SU-DHL-6 (cell line): ENCODE measurements at regions not wholly inside any gene's neighbourhood (a gene's known extent, or its start where the extent isn't known, plus 50 kb on each side); places are given as distances from the start of the nearest gene placed in this dataset.
"Not testable (repeated sequence)": the region's sequence is repeated elsewhere in the genome, so short reads cannot be mapped to it uniquely, and the experiment has no call there.

Experiments used
- H2AFZ ChIP-seq: fragments of 200-600 bp; sonication (generic); 2 replicates; pipeline ENCODE4 v1.6.1; 2014; ENCODE audit warnings: low read depth, mild to moderate bottlenecking, moderate library complexity, mixed read lengths, antibody characterized with exemption, low read length; ENCODE audit not compliant: severe bottlenecking
- H3F3A ChIP-seq: fragments of 200-600 bp; shearing (Covaris generic); 2 replicates; pipeline ENCODE4 v1.6.0; 2016; ENCODE audit warnings: antibody characterized with exemption, mild to moderate bottlenecking; ENCODE audit not compliant: insufficient read depth
- H3K27ac ChIP-seq: fragments of 200-600 bp; sonication (generic); 2 replicates; pipeline ENCODE4 v1.5.1; 2016; ENCODE audit warnings: low read depth, mild to moderate bottlenecking, low read length, moderate library complexity, mixed read lengths
- H3K27me3 ChIP-seq: fragments of 200-600 bp; sonication (generic), shearing (Covaris generic); 2 replicates; pipeline ENCODE4 v1.6.0; 2014; ENCODE audit warnings: mild to moderate bottlenecking, low read length
- H3K36me3 ChIP-seq: fragments of 200-600 bp; sonication (generic); 2 replicates; pipeline ENCODE4 v1.6.1; 2014; ENCODE audit warnings: mild to moderate bottlenecking, low read length, mixed read lengths
- H3K4me2 ChIP-seq: fragments of 300-600, 200-600 bp; shearing (Covaris generic), sonication (generic); 2 replicates; pipeline ENCODE4 v1.6.0; 2014; ENCODE audit warnings: low read length, low read depth, mild to moderate bottlenecking; ENCODE audit not compliant: poor library complexity, severe bottlenecking
- H3K4me3 ChIP-seq: fragments of 200-600 bp; sonication (generic); 2 replicates; pipeline ENCODE4 v1.5.1; 2014; ENCODE audit warnings: antibody characterized with exemption, low read length, mild to moderate bottlenecking, mixed read lengths; ENCODE audit not compliant: insufficient read depth, poor library complexity, severe bottlenecking
- H3K79me2 ChIP-seq: fragments of 200-600 bp; sonication (generic); 2 replicates; pipeline ENCODE4 v1.6.1; 2014; ENCODE audit warnings: mild to moderate bottlenecking, low read length, moderate library complexity; ENCODE audit not compliant: insufficient read depth
- H3K9ac ChIP-seq: fragments of 200-600 bp; sonication (generic); 2 replicates; pipeline ENCODE4 v1.7.0; 2014; ENCODE audit warnings: mild to moderate bottlenecking, low read length
- H3K9me2 ChIP-seq: fragments of 200-600 bp; sonication (generic); replicated peaks from 2 replicates; pipeline ENCODE4 v1.6.1; 2014; ENCODE audit warnings: low read length; ENCODE audit not compliant: insufficient read depth
- H3K9me3 ChIP-seq: fragments of 200-600 bp; sonication (generic); 2 replicates; pipeline ENCODE4 v1.6.1; 2014; ENCODE audit warnings: low read length, mixed read lengths; ENCODE audit not compliant: insufficient read depth
- H4K20me1 ChIP-seq: fragments of 200-600 bp; sonication (generic); 2 replicates; pipeline ENCODE4 v1.6.1; 2014; ENCODE audit warnings: low read depth, mild to moderate bottlenecking, antibody characterized with exemption, low read length, moderate library complexity, mixed read lengths
- CTCF ChIP-seq: fragments of 200-600 bp; sonication (generic); IDR thresholded peaks from one replicate; pipeline ENCODE4 v1.5.1; 2017; ENCODE audit warnings: antibody characterized with exemption, mild to moderate bottlenecking, low read length, moderate library complexity; ENCODE audit not compliant: insufficient read depth, poor library complexity, severe bottlenecking
- EZH2phosphoT487 ChIP-seq: fragments of 200-600 bp; sonication (generic), shearing (Covaris generic); conservative IDR thresholded peaks from 2 replicates; pipeline ENCODE4 v1.6.1; 2018; ENCODE audit warnings: mild to moderate bottlenecking, antibody characterized with exemption, low read length, moderate library complexity, mixed read lengths

GRCh38 chr3:178359728-178360127, 176.5 kb upstream of the KCNMB2 start:
- H4K20me1 ChIP-seq = no peaks in the 10 kb centered on the region
- no peak overlapping the region for H3K9ac ChIP-seq
- TF ChIP-seq CTCF (no peak), EZH2phosphoT487 (no peak)
- no peak overlapping the region for H3K4me3 ChIP-seq
- H3F3A ChIP-seq = no peaks in the 10 kb centered on the region
- no peaks in the 10 kb centered on the region for H3K36me3 ChIP-seq
- H3K4me2 ChIP-seq = no peak overlapping the region
- H3K9me3 ChIP-seq = no peaks in the 10 kb centered on the region
- H3K9me2 ChIP-seq = no peaks in the 10 kb centered on the region
- no peaks in the 10 kb centered on the region for H3K27me3 ChIP-seq
- no peaks in the 10 kb centered on the region for H3K79me2 ChIP-seq
- no peak overlapping the region for H2AFZ ChIP-seq
- no peak overlapping the region for H3K27ac ChIP-seq

GRCh38 chr3:178363048-178363447, 173.2 kb upstream of the KCNMB2 start:
- not testable (repeated sequence) for H3K9ac ChIP-seq, H3K4me2 ChIP-seq, H2AFZ ChIP-seq, H3K9me2 ChIP-seq, H3K9me3 ChIP-seq, H3K79me2 ChIP-seq, H3K36me3 ChIP-seq, H3K4me3 ChIP-seq, H3F3A ChIP-seq, H3K27me3 ChIP-seq, H3K27ac ChIP-seq, H4K20me1 ChIP-seq

- H2AFZ ChIP-seq = no peak overlapping the region
Observed at GRCh38 chr3:178367817-178368617, 168.2 kb upstream of the KCNMB2 start.

More at GRCh38 chr3:178367817-178368617, 168.2 kb upstream of the KCNMB2 start:
- H3F3A ChIP-seq = no peaks in the 10 kb centered on the region
- H3K27ac ChIP-seq = no peak overlapping the region
- no peak for TF ChIP-seq EZH2phosphoT487
- no peak for TF ChIP-seq CTCF
- H3K9me2 ChIP-seq = no peaks in the 10 kb centered on the region
- no peaks in the 10 kb centered on the region for H3K36me3 ChIP-seq
- no peak overlapping the region for H3K9ac ChIP-seq
- no peak overlapping the region for H3K4me2 ChIP-seq
- H3K4me3 ChIP-seq = no peak overlapping the region
- no peaks in the 10 kb centered on the region for H4K20me1 ChIP-seq
- H3K79me2 ChIP-seq = no peaks in the 10 kb centered on the region
- no peaks in the 10 kb centered on the region for H3K27me3 ChIP-seq
- H3K9me3 ChIP-seq = no peaks in the 10 kb centered on the region
